GM18951 (cell line): ENCODE measurements at regions not wholly inside any gene's neighbourhood (a gene's known extent, or its start where the extent isn't known, plus 50 kb on each side); places are given as distances from the start of the nearest gene placed in this dataset.

Experiments used
- POLR2A ChIP-seq: IDR thresholded peaks from 4 replicates; pipeline ENCODE4 v1.6.1; 2011; ENCODE audit warnings: mild to moderate bottlenecking; ENCODE audit not compliant: insufficient read length, insufficient read depth; ENCODE audit errors: extremely low read depth
- in situ Hi-C: fragments of 300-500 bp; cut with MboI; formaldehyde crosslinking; loops from one replicate; pipeline ENCODE4 v1.12.0; 2022; ENCODE audit warnings: low sequenced_read_pairs, mixed read lengths, inconsistent platforms; ENCODE audit not compliant: unreplicated experiment

DNA sequence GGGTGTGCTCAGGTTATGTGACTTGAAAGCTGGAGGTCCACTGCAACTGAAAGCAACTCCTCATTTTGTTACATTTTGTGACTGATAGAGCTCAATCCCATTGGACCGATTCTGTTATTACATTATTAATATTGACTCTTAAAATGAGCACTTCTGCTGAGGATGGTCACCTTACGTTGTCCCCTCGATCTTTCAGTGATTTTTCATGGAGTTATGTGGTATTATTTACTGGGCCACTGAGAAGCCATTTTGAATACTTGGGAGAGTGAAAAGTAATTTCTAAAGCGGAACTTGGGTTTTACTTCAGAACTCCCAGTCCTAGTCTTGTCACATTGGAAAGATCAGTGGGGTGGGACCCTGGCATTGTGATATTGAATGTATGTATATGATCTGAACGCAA lies 96.3 kb upstream of the FAM180A start:
- in situ Hi-C loops = no loop called here
- TF ChIP-seq POLR2A = no peak

DNA sequence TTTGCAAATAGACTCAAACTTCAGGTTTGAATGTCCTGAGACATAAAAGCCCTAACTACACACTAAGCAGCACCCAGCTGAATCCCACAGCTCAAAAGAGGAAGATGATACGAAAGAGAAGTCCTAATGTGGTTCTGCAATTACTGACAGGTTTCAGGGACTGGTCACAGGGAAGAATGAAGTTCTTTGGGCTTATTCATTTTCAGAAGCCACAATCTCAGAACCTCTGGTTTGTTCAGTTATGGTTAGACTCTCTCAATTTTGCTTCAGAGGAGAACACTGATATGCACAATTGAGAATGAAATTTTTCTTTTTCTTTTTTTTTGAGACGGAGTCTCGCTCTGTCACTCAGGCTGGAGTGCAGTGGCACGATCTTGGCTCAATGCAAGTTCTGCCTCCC lies 94.6 kb upstream of the FAM180A start:
- in situ Hi-C loops = no loop called here
- no peak for TF ChIP-seq POLR2A

DNA sequence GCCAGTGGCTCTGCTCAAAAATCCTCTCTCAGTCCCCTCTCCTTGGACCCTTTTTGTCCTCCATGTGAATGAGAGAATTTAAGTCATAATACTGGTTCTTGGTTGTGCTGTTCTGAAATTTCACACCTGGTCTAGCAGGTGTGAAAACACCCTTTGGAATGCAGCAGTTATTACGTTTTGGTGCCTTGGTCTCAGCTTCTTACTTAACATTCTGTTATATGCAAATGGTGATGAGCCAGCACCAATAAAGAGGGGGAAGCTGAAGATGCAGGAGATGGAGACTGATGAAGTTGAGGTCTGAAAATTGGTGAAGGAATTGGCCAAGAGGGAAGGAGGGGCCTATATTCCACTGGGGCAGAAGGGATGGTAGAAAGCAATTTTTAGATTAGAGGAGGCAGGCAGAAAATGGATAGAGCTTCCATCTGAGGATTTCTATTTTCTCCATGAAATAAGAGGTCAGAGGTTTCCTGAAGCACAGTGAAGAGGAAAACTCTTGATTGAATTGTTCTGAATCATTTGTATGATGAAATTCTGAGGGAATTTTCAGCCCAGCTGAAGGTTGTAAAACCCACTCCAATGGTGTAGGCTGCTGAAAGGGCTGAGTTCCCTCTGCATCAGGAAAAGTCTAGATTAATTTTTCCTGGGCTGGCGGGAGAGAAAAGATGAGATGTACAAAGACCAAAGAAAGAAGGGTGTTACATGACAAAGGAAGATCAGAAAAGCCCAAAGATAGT lies 94.0 kb upstream of the FAM180A start:
- in situ Hi-C loops = no loop called here
- no peak for TF ChIP-seq POLR2A

DNA sequence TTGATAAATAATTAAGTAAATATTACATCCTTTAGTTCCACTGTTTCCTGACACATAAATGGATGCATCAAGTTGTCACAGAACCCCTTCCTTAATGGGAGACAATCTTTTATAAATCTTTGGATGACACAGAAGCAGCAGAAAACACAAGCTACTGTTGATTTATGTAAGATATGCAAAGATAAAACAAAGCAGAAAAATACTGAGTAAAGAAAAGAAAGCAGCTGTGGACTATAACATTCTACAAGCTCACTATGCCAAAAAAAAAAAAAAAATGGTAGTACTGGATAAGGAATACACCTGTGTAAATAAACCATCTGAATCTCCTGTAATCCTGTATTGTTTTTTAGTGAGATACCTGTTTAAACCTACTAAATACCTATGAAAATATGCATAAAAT lies 92.0 kb upstream of the FAM180A start:
- TF ChIP-seq POLR2A = no peak
- in situ Hi-C loops = no loop called here

DNA sequence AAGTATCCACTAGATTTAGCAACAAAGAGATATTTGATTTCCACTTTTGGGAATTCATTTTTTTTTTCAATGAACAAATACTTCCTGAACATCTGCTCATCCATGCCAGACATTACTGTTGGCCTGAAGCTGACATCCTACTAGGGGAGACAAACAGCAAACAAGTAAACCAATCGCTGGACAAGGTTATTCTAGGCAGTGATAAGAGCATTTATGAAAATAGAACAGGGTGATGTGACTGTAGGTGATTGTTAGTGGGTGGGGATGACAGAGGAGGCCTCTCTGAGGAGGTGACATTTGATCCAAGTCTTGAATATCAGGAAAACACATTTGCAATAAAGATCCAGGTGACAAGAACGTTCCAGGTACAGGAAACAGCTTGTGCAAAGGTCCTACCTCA lies 89.1 kb upstream of the FAM180A start:
- in situ Hi-C loops = no loop called here
- no peak for TF ChIP-seq POLR2A

DNA sequence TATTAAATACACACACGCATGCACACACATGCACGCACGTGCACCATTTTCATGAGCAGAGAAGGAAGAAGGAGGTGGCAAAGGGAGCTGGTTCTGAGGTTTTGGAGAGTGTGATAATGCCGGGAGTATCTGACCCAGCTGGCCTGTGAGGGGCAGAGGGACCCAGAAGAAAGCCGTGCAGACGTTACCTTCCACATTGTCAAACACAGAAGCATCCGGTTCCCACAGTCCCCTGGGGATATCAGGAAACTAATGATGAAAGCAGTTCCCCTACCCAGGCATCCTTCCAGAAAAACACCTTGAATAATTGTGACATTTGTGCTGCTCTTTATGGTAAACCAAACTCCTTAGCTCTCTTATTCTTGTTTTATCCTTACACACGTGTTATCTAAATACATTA lies 85.7 kb upstream of the FAM180A start:
- in situ Hi-C loops = no loop called here
- TF ChIP-seq POLR2A = no peak

DNA sequence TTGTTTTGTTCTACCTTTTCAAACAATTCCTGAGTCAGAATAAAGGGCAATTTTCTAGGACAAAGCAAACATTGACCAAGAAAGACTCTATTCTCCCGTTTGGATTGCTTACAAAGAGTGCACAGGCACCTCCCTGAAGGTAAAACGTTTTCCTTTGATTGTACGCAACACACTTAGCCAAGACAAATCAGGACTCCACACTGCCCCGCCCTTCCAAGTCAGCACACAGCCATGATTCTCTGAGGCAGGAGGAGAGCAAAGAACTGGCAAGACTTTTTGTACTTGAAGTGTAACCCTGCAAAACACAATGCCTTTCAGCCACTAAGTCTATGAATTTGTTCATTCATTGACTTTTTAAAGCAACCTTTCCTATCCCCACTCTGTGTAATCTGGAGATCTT lies 85.0 kb upstream of the FAM180A start:
- in situ Hi-C loops = no loop called here
- TF ChIP-seq POLR2A = no peak

DNA sequence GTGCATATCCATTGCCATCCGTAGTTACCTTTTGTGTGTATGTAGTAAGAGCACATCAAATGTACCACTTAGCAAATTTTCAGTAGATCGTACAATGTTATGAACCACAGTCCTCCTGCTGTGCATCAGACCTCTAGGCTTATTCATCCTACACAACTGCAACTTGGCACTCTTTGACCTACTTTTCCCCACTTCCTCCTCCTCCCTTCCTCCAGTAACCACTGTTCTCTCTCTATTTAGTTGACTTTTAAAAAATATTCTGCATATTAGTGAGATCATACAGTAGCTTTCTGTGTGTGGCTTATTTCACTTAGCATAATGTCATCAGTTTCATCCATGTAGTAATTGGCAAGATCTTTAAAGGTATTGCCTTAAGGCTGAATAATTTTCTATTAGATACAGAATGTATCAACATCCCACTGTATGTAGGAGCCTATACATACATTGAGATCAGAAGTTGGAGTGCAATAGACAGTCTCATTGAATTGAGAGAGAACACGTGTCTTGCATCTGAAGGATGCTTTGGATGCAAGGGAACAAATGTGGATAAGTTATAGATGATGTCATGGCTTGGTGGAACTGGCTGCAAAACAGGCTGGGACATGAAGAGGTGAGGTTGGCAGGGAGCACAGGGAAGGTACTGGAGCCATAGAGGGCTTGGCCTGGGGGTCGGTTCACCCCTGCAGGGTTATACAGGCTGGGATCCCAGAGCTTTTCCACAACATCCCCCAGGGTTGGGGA lies 83.0 kb upstream of the FAM180A start:
- in situ Hi-C loops = no loop called here
- TF ChIP-seq POLR2A = no peak

DNA sequence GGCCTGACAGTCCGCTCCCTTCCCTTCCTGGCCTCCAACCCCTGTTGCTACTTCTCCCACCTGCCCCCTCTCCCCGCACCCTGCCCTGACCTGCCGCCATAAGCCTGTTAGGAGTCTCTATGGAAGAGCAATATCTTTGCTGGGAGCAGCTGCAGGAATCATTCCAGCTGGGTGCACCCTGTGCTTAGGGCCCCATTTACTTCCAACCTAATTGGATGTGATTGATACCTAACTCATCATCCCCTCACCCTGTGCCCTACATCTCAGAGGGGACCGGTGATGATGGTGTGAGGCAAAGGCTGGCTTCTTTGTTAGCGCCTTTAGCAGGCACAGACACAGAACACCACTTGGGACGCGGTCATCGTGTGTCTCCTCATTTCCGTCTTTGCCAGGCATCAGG lies 80.0 kb upstream of the FAM180A start:
- in situ Hi-C loops = no loop called here

DNA sequence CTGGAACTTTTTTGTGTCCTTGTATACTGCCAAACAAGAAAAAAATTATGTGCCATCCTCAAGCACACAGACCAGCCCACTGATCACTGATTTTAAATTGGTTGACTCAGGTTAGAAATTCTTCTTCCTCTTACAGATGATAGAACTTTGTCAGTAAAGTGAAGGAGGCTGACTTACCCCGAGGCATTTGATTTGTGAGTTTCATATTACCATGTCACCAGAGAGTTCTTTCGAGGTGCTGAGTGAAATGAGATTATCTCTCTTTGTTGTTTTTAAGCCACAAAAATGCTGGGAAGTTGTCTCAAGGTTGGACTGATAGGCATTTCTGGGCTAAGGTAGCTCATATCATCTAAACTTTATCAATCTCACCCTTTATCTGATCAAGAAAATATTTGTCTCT lies 78.8 kb upstream of the FAM180A start:
- TF ChIP-seq POLR2A = no peak
- in situ Hi-C loops = no loop called here

More for the DNA sequence above, 80.0 kb upstream of the FAM180A start:
- no peak for TF ChIP-seq POLR2A

DNA sequence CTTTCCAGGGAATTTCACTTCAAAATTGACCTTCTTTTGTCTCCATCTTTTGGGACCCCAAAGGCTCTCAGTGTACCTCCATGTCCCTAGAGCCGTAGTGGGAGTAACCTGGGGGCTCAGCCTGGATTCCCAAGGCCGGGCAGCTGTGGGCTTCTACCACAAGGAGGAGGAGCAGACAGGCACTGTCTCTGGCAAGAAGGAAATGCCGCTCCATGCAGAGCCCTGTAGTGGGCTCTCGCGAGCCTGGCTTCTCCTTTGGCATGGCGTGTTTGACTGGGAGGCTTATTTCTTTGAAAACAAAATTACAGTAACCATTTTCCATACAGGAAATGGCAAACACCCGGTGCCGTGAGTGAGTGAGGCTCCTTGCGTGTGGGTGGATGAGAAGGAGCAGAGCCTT lies 76.8 kb upstream of the FAM180A start:
- in situ Hi-C loops = no loop called here
- no peak for TF ChIP-seq POLR2A

DNA sequence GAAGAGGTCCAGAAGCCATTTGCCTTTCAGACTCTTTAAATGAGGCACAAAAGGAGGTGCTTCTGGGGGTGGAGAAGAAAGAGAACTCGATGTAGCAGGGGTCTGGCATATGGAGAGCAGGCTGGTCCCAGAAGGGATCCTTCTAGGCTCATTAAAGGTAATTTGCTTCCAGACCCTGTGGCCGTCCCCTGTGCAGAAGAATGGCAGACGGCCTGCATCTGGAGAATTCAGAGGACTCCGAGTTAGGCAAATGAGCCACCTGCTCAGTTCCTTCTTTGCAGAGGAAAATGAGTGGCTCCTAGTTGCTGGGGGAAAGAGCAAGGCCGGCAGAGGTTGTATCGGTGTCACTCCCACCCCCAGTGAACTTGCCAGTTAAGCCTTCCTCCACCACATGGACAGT lies 73.8 kb upstream of the FAM180A start:
- in situ Hi-C loops = no loop called here
- no peak for TF ChIP-seq POLR2A

DNA sequence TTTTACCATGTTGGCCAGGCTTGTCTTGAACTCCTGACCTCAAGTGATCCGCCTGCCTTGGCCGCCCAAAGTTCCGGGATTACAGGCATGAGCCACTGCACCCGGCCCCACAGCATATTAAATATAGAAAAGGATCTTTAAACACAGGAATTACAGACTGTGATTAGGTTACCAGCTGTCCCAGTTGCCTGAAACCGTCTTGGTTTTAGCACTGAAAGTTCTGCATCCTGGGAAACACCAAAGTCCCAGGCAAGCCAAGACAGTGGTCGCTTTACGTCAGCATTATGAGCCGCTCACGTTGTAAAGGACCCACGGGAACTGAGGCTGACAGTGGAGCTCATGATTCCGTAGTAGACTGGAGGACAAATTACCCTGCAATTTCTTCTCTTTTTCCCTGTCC lies 69.0 kb upstream of the FAM180A start:
- in situ Hi-C loops = no loop called here
- no peak for TF ChIP-seq POLR2A

DNA sequence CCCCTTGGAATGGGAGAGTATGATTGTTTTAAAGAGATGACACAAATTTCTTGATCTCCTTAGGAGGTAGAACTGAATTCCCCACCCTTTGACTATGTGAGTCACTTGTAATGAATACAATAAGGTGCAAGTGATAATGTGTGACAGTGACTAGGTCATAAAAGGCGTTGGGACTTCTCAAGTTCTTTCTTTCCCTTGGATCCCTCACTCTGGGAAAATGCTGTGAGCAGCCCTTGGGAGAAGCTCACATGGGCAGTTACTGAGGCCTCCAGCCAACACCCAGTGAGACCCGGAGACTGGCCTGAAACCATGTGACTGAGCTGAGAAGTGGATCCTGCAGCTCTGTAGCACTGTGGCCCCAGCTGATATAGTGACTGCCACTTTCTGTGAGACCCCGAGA lies 66.4 kb upstream of the FAM180A start:
- TF ChIP-seq POLR2A = no peak
- in situ Hi-C loops = no loop called here
